Hepatocyte (in vitro differentiated cells): ENCODE measurements at regions not wholly inside any gene's neighbourhood (a gene's known extent, or its start where the extent isn't known, plus 50 kb on each side); places are given as distances from the start of the nearest gene placed in this dataset.

Experiments
- CTCF ChIP-seq: fragments of 200-600 bp; sonication (generic); IDR thresholded peaks from 2 replicates; pipeline ENCODE4 v1.5.1; 2016; ENCODE audit warnings: antibody characterized with exemption, mild to moderate bottlenecking; ENCODE audit not compliant: poor library complexity
- EZH2phosphoT487 ChIP-seq: fragments of 200-600 bp; sonication (generic); IDR thresholded peaks from one replicate; pipeline ENCODE4 v1.6.1; 2018; ENCODE audit warnings: antibody characterized with exemption, mild to moderate bottlenecking, low read depth, moderate library complexity; ENCODE audit not compliant: unreplicated experiment, severe bottlenecking

- no peak for TF ChIP-seq CTCF
- TF ChIP-seq EZH2phosphoT487: no peak
Measured at GRCh38 chr4:189267312-189267965, 673.2 kb upstream of the FRG1 start.
